ENCODE measurements at regions not wholly inside any gene's neighbourhood (a gene's known extent, or its start where the extent isn't known, plus 50 kb on each side); places are given as distances from the start of the nearest gene placed in this dataset.

GRCh38 chr17:52212851-52213250, 54.3 kb upstream of the CA10 start:
- Mint-ChIP-seq H3K36me3 (no peaks in the 10 kb centered on the region), H3K4me1 (no peaks in the 10 kb centered on the region), H3K27me3 (peaks cover 3% of the 10 kb centered on the region), H3K4me3 (no peak overlapping the region), H3K27ac (no peak overlapping the region), H3K9me3 (no peaks in the 10 kb centered on the region)
- no peak for DNase-seq

GRCh38 chr17:52209507-52209906, 51.0 kb upstream of the CA10 start:
- no peak overlapping the region for H3K4me3 Mint-ChIP-seq
- H3K36me3 Mint-ChIP-seq: no peaks in the 10 kb centered on the region
- no peaks in the 10 kb centered on the region for H3K27me3 Mint-ChIP-seq
- DNase-seq: no peak
- H3K9me3 Mint-ChIP-seq: no peaks in the 10 kb centered on the region
- no peaks in the 10 kb centered on the region for H3K4me1 Mint-ChIP-seq
- H3K27ac Mint-ChIP-seq: no peak overlapping the region
